ENCODE measurements at regions not wholly inside any gene's neighbourhood (a gene's known extent, or its start where the extent isn't known, plus 50 kb on each side); places are given as distances from the start of the nearest gene placed in this dataset.
"Not testable (repeated sequence)": the region's sequence is repeated elsewhere in the genome, so short reads cannot be mapped to it uniquely, and the experiment has no call there.

DNA sequence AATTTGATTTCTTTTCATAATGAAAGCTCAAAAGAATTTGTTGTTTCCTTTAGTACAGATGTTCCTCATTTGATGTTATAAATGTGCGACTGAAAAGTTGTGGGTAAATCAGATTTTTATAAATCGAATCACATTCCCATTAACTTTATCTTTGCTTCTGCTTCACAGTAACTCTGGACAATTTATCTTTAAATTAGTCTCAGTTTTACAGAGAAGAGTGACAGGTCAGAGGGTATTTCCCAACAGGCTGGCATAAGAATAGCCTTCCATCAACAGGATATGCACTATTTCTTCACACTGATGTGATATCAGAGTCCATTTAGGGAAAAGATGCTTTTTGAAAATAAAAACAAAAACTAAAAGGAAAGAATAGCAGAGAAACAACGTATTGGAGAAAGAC, 286.9 kb downstream of the FRK start:
- H3K36me3 Mint-ChIP-seq, result no peaks in the 10 kb centered on the region
- H3K27me3 Mint-ChIP-seq, result no peaks in the 10 kb centered on the region
- no peak overlapping the region for H3K4me3 Mint-ChIP-seq
- no peaks in the 10 kb centered on the region for H3K9me3 Mint-ChIP-seq
- DNase-seq, result no peak
- POLR2A ChIA-PET, result no interaction called here
- no peak for ATAC-seq (ENCODE audit: low read depth)
- H3K27ac Mint-ChIP-seq, result no peak overlapping the region
- no peaks in the 10 kb centered on the region for H3K4me1 Mint-ChIP-seq

DNA sequence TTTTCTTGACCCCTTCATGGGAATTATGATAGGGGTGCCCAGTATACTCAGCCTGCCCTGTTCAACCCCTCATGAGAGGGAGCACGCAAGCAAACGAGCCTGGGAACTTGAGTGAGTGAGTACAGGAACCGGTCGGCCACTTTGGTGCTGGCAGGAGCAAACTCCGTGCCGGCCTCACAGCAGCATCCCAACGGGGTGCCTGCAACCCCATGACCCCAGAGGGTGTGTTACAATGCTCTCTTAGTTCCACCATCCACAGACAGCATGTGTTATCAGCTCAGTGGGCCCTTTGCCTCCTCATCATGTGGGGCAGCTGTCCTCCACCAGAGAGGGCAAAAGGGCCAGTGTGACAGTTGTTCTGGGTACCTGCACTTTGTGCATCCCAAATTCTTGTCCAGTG, 289.8 kb downstream of the FRK start:
- Mint-ChIP-seq H3K27me3 (no peaks in the 10 kb centered on the region), H3K4me1 (no peaks in the 10 kb centered on the region), H3K4me3 (no peak overlapping the region), H3K36me3 (no peaks in the 10 kb centered on the region), H3K27ac (no peak overlapping the region), H3K9me3 (no peaks in the 10 kb centered on the region)
- POLR2A ChIA-PET, result no interaction called here
- DNase-seq, result no peak
- ATAC-seq (ENCODE audit: low read depth), result no peak

DNA sequence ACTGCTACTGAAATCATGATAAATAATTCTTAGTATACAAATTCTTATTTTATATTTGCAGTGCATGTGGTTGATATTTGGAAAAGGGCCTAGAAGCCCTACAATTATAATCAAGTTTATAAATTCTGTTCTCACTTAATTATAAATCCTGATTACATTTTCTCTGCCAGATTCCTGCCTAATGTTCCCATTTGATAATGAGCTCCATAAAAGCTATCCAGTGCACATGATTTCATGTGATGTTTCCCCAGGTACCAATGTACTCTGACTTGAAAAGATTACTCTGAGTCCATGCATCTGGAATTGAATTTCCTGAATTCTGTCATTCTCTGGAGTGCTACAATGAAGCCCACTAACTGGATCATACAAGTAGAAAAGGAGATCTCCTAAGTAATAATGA, 292.2 kb downstream of the FRK start:
- DNase-seq (no peak), ATAC-seq (ENCODE audit: low read depth) (no peak)
- H3K36me3 Mint-ChIP-seq, result no peaks in the 10 kb centered on the region
- no peaks in the 10 kb centered on the region for H3K27me3 Mint-ChIP-seq
- no peaks in the 10 kb centered on the region for H3K4me1 Mint-ChIP-seq
- H3K27ac Mint-ChIP-seq, result no peak overlapping the region
- POLR2A ChIA-PET, result no interaction called here
- H3K9me3 Mint-ChIP-seq, result no peaks in the 10 kb centered on the region
- no peak overlapping the region for H3K4me3 Mint-ChIP-seq

DNA sequence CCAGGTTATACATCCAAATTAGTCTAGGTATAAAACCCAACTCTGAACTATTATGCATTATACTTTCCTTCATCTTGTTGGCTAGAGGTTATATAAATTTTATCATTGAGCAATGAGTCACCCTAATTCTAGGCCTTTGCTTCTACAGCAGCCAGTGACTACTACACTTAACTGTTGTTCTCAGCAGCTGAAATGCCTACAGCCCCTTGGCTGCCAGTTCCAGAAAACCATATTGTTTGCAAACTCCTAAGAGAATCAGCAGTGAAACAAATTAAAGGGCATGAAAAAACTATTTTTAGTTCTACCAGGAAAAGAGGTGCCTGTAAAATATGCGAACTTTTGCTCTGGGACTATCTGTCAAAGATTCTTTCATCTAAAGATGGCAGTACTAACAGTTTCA, 292.8 kb downstream of the FRK start:
- H3K4me3 Mint-ChIP-seq, result no peak overlapping the region
- no peaks in the 10 kb centered on the region for H3K27me3 Mint-ChIP-seq
- H3K36me3 Mint-ChIP-seq, result no peaks in the 10 kb centered on the region
- no peaks in the 10 kb centered on the region for H3K4me1 Mint-ChIP-seq
- POLR2A ChIA-PET, result no interaction called here
- DNase-seq, result no peak
- no peaks in the 10 kb centered on the region for H3K9me3 Mint-ChIP-seq
- no peak overlapping the region for H3K27ac Mint-ChIP-seq
- no peak for ATAC-seq (ENCODE audit: low read depth)

DNA sequence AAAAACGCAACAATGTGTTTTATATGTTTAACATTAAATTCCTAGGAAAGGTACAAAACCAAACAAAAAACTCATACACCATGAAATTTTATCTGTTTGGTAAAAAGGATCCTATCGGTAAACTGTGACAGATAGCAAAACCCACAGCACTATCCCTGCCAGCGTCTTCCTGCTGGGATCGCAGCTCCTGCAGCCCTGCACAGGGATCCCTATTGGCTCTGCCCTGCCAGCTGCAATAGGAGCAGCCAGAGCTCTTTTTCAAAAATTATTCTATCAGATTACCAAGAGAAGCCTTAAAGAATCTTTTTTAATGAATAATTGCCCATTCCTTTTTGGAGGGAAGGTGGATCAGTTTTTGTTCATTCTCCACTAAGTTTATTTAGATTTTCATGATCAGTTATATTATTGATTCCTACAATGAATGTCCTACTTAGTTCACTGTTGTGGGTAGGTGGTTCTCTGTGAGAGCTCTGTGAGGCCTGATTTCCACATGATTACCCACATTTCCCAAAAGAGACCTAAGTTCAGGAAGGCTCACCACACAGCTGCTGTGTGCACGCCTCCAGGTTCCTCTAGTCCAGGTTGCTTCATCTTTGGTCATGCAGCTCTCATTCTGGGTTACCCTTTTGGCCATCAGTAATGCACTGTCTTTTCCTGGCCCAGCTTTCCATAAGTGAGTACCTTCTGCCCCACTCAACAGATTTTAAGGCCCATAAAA, 293.8 kb downstream of the FRK start:
- H3K27ac Mint-ChIP-seq, result no peak overlapping the region
- no peaks in the 10 kb centered on the region for H3K36me3 Mint-ChIP-seq
- no peaks in the 10 kb centered on the region for H3K27me3 Mint-ChIP-seq
- no peak overlapping the region for H3K4me3 Mint-ChIP-seq
- no peaks in the 10 kb centered on the region for H3K4me1 Mint-ChIP-seq
- DNase-seq (no peak), ATAC-seq (ENCODE audit: low read depth) (no peak)
- POLR2A ChIA-PET, result no interaction called here
- no peaks in the 10 kb centered on the region for H3K9me3 Mint-ChIP-seq

DNA sequence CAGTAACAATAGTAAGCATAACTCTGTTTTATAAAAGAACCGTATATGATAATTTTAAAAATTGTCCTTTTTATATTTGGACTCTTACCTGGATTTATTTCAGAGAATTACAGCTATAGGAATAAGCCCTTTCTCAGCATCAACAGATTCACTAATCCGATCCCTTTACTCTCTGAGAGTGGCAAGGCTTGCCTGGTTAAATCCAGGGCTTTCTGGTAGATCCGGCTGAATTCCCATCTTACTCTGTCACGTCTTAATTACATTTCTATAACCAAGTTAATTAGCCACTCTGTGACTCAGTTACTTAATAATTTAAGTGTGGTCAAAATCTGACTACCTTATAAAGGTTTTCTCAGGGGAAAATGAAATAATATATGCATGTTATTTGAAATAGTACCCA, 294.7 kb downstream of the FRK start:
- H3K36me3 Mint-ChIP-seq, result no peaks in the 10 kb centered on the region
- no peaks in the 10 kb centered on the region for H3K4me1 Mint-ChIP-seq
- POLR2A ChIA-PET, result no interaction called here

DNA sequence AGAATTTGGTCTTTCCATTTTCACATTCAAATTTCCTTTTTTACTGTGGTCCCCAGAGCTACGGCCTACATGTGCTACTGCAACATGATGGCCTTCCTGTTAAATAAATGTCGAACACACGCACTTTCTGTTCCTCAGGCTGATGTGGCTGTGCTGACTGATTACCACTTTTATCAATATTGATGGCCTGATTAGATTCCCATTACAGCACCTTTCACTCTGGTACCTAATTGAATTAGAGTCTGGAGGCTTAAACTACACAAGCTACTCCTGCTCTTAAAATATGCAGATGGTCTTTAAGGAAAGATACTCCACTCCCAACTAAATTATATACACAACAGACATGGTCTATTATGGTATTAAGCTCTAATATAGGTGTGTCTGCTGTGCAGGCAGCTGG, 301.6 kb downstream of the FRK start:
- Mint-ChIP-seq H3K27me3 (no peaks in the 10 kb centered on the region), H3K4me3 (no peak overlapping the region), H3K27ac (no peak overlapping the region), H3K36me3 (no peaks in the 10 kb centered on the region), H3K9me3 (no peaks in the 10 kb centered on the region), H3K4me1 (no peaks in the 10 kb centered on the region)
- ATAC-seq (ENCODE audit: low read depth) (no peak), DNase-seq (no peak)
- POLR2A ChIA-PET, result no interaction called here

More for the DNA sequence above, 294.7 kb downstream of the FRK start:
- DNase-seq (no peak), ATAC-seq (ENCODE audit: low read depth) (no peak)
- Mint-ChIP-seq H3K27me3 (no peaks in the 10 kb centered on the region), H3K27ac (no peak overlapping the region), H3K9me3 (no peaks in the 10 kb centered on the region), H3K4me3 (no peak overlapping the region)

DNA sequence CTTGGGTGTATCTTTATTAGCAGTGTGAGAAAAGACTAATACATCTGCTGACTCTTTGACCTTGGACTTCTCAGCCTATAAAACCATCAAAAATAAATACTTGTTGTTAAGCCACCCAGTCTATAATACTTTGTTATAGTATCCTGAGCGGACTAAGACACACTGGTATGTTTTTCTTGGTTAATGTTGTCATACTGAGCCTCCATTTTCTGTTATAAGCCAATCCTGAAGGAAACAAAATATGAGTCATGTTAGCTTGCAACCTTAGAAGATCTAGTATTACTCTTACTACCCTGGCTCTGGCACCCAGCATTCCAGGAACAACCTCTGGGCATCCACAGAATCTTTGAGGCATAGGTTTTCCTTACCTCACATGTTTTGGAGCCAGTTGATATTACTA, 307.2 kb downstream of the FRK start:
- POLR2A ChIA-PET, result no interaction called here
- Mint-ChIP-seq H3K27me3 (no peaks in the 10 kb centered on the region), H3K36me3 (no peaks in the 10 kb centered on the region), H3K4me3 (no peak overlapping the region), H3K27ac (no peak overlapping the region), H3K4me1 (no peaks in the 10 kb centered on the region), H3K9me3 (no peaks in the 10 kb centered on the region)
- ATAC-seq (ENCODE audit: low read depth), result no peak
- no peak for DNase-seq

DNA sequence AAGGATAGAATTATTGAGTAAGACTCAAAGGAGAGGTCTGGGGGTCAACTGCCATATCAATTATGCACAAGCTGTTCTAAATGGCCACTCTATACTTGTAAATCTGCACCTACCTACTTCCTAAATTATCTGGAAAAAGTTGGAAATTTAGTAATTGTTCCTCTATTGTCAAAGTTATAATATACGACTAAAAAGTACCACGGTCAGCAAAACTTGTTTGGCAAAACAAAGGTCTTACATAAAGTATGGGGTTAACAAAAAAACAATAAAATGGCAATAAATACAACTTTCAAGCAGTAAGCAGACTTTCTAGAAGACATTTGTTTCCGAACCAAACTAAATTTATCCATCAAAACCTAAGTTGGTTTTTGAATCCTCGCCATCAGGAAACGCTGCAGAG, 309.7 kb downstream of the FRK start:
- no peak overlapping the region for H3K4me3 Mint-ChIP-seq
- H3K27ac Mint-ChIP-seq, result no peak overlapping the region
- no peaks in the 10 kb centered on the region for H3K27me3 Mint-ChIP-seq
- POLR2A ChIA-PET, result no interaction called here
- no peaks in the 10 kb centered on the region for H3K36me3 Mint-ChIP-seq
- H3K4me1 Mint-ChIP-seq, result no peaks in the 10 kb centered on the region
- H3K9me3 Mint-ChIP-seq, result no peaks in the 10 kb centered on the region
- ATAC-seq (ENCODE audit: low read depth) (no peak), DNase-seq (no peak)

DNA sequence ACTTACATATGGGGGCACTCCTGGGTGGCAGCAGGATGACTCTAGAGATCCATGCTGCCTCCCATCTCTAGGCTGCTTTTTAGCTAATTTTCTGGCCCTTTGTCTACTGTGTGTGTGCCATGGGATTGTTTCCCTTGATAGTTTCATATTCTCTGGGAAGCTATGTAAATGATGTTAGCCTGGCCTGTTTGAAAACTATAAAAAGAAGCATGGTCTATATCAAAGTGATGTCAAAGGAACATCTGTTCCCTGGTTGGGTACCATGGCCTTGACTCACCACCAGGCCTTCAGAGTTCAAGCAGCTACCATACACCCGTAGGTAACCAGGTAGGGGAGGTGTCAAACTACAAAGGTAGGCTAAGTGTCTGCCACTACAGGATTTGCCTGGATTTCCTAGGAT, 310.4 kb downstream of the FRK start:
- no peak for DNase-seq

DNA sequence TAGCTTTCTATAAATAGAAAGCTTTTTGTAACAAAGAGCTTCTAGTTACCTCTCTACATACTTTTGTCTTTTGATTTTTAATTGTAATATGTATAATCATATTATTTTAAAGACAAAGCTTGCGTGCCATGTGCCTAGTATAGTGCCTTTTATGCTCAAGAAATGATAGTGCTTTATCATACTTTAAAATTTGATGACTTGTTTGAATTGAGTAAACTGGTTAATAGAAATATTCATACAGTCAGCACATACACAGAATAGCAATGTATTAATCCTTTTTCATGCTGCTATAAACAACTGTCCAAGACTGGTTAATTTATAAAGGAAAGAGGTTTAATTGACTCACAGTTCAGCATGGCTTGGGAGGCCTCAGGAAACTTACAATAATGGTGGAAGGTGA, 313.0 kb downstream of the FRK start:
- Mint-ChIP-seq H3K4me1 (no peaks in the 10 kb centered on the region), H3K4me3 (no peak overlapping the region), H3K36me3 (no peaks in the 10 kb centered on the region), H3K27ac (no peak overlapping the region), H3K9me3 (peaks cover 3% of the 10 kb centered on the region), H3K27me3 (no peaks in the 10 kb centered on the region)
- DNase-seq (no peak), ATAC-seq (ENCODE audit: low read depth) (no peak)
- POLR2A ChIA-PET, result no interaction called here

More for the DNA sequence above, 310.4 kb downstream of the FRK start:
- H3K27ac Mint-ChIP-seq, result no peak overlapping the region
- POLR2A ChIA-PET, result no interaction called here
- no peaks in the 10 kb centered on the region for H3K27me3 Mint-ChIP-seq
- H3K36me3 Mint-ChIP-seq, result no peaks in the 10 kb centered on the region
- no peaks in the 10 kb centered on the region for H3K9me3 Mint-ChIP-seq
- no peak for ATAC-seq (ENCODE audit: low read depth)
- H3K4me3 Mint-ChIP-seq, result no peak overlapping the region
- H3K4me1 Mint-ChIP-seq, result no peaks in the 10 kb centered on the region

DNA sequence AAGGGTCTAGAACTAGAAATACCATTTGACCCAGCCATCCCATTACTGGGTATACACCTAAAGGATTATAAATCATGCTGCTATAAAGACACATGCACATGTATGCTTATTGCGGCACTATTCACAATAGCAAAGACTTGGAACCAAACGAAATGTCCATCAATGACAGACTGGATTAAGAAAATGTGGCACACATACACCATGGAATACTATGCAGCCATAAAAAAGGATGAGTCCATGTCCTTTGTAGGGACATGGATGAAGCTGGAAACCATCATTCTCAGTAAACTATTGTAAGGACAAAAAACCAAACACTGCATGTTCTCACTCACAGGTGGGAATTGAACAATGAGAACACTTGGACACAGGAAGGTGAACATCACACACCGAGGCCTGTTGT, 314.1 kb downstream of the FRK start:
- DNase-seq; POLR2A ChIA-PET; H3K9me3 Mint-ChIP-seq; ATAC-seq (ENCODE audit: low read depth); H3K4me3 Mint-ChIP-seq; H3K36me3 Mint-ChIP-seq; H3K27ac Mint-ChIP-seq; H3K4me1 Mint-ChIP-seq; H3K27me3 Mint-ChIP-seq: not testable (repeated sequence)

DNA sequence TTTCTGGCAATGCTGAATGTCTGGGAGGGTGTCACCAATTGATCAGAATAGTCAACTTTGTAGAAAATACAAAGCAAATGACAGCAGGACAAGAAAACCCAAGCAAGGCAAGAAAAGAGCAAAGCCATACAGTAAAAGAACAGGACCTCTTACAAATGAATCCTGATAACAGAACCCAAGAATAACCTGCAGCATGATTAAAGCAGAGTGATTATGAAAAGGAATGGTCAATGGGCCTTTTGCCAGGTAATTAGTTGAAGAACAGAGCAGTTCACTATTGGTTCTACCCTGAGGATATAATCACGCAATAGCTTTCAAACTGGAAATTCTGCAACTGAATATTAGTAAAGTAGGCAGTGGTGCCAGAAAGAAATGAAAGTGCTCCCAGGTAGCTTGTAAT, 319.8 kb downstream of the FRK start:
- Mint-ChIP-seq H3K27me3 (no peaks in the 10 kb centered on the region), H3K27ac (no peak overlapping the region), H3K9me3 (peaks cover 8% of the 10 kb centered on the region), H3K36me3 (no peaks in the 10 kb centered on the region), H3K4me1 (no peaks in the 10 kb centered on the region), H3K4me3 (no peak overlapping the region)
- no peak for DNase-seq
- no peak for ATAC-seq (ENCODE audit: low read depth)
- POLR2A ChIA-PET, result no interaction called here

DNA sequence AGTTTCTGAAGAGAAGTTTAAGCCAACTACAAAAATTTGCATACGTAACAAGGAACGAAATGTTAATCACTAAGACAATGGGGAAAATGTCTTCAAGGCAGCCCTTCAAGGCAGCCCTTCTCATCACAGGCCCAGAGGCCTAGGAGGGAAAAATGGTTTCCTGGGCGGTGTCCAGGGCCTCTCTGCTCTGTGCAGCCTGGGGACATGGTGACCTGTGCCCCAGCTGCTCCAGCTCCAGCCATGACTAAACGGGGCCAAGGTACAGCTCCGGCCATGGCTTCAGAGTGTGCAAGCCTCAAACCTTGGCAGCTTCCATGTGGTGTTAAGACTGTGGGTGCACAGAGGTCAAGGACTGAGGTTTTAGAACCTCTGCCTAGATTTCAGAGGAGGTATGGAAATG, 325.1 kb downstream of the FRK start:
- Mint-ChIP-seq H3K9me3 (peaks cover 1% of the 10 kb centered on the region), H3K4me3 (no peak overlapping the region), H3K4me1 (no peaks in the 10 kb centered on the region), H3K27ac (no peak overlapping the region), H3K27me3 (no peaks in the 10 kb centered on the region), H3K36me3 (no peaks in the 10 kb centered on the region)
- POLR2A ChIA-PET, result no interaction called here
- ATAC-seq (ENCODE audit: low read depth), result no peak
- no peak for DNase-seq

DNA sequence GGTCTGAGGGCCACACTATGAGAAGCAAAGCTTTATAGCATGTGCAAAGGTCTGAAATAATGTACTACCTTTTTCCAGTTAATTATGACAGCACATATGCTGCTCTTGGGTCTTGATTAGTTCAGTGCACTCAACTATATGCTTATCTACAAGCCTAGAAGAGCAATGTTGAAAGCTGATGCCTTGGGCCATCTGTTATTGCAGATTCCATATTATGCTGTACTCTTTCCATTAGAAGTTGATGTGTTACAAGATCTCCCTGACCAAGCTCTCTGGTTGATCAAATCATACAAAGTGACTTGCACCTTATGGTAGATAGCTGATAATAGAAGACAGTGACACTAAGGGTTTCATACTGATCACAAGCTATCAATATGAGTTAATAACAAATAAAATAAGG, 327.3 kb downstream of the FRK start:
- H3K4me1 Mint-ChIP-seq, result no peaks in the 10 kb centered on the region
- no peaks in the 10 kb centered on the region for H3K36me3 Mint-ChIP-seq
- ATAC-seq (ENCODE audit: low read depth) (no peak), DNase-seq (no peak)
- no peak overlapping the region for H3K4me3 Mint-ChIP-seq
- peaks cover 3% of the 10 kb centered on the region for H3K9me3 Mint-ChIP-seq
- no peak overlapping the region for H3K27ac Mint-ChIP-seq
- POLR2A ChIA-PET, result no interaction called here
- H3K27me3 Mint-ChIP-seq, result no peaks in the 10 kb centered on the region
